ENCODE measurements at regions not wholly inside any gene's neighbourhood (a gene's known extent, or its start where the extent isn't known, plus 50 kb on each side); places are given as distances from the start of the nearest gene placed in this dataset.

DNA sequence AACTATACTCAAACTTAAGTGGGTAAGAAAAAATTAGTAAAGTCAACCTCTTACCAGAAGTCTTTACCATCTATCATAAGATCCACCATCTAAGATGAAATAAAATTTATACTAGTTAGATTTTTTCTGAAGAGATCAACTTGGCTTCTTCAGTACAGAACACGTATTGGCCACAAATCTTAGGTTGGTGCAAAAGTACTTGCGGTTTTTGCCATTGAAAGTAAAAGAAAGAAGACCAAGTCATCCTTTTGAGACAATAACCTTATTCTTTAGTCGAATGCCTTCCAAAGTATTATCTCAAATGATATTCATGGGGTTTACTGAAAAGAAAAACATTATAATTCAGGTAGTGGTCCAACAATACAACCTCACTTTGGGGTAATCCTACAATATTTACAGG lies 292.6 kb upstream of the PTCHD4 start:
- H3K79me2 ChIP-seq (ENCODE audit: insufficient read depth, low read length) = no peaks in the 10 kb centered on the region
- no peaks in the 10 kb centered on the region for H3K36me3 ChIP-seq (ENCODE audit: insufficient read depth, low read length)
- no peaks in the 10 kb centered on the region for H3K27me3 ChIP-seq (ENCODE audit: insufficient read depth, low read length)
- no peak overlapping the region for H3K4me2 ChIP-seq (ENCODE audit: insufficient read depth, low read length)
- no peak for DNase-seq (ENCODE audit: insufficient read length, low spot score, missing footprints)
- no peak overlapping the region for H3K27ac ChIP-seq (ENCODE audit: low read depth, low read length)
- H3K4me3 ChIP-seq (ENCODE audit: insufficient read depth, low read length) = no peak overlapping the region
- H3K9me3 ChIP-seq (ENCODE audit: low read depth, low read length) = no peaks in the 10 kb centered on the region
- no peaks in the 10 kb centered on the region for H3K4me1 ChIP-seq (ENCODE audit: insufficient read depth, low read length)
- H4K20me1 ChIP-seq (ENCODE audit: insufficient read depth, low read length) = no peaks in the 10 kb centered on the region
- H2AFZ ChIP-seq (ENCODE audit: low read length) = no peak overlapping the region
- TF ChIP-seq, protein P1, sequence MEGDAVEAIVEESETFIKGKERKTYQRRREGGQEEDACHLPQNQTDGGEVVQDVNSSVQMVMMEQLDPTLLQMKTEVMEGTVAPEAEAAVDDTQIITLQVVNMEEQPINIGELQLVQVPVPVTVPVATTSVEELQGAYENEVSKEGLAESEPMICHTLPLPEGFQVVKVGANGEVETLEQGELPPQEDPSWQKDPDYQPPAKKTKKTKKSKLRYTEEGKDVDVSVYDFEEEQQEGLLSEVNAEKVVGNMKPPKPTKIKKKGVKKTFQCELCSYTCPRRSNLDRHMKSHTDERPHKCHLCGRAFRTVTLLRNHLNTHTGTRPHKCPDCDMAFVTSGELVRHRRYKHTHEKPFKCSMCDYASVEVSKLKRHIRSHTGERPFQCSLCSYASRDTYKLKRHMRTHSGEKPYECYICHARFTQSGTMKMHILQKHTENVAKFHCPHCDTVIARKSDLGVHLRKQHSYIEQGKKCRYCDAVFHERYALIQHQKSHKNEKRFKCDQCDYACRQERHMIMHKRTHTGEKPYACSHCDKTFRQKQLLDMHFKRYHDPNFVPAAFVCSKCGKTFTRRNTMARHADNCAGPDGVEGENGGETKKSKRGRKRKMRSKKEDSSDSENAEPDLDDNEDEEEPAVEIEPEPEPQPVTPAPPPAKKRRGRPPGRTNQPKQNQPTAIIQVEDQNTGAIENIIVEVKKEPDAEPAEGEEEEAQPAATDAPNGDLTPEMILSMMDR (IDR thresholded peaks at IDR 0.05; ENCODE audit: extremely low read depth, low read depth, low read length) = no peak

DNA sequence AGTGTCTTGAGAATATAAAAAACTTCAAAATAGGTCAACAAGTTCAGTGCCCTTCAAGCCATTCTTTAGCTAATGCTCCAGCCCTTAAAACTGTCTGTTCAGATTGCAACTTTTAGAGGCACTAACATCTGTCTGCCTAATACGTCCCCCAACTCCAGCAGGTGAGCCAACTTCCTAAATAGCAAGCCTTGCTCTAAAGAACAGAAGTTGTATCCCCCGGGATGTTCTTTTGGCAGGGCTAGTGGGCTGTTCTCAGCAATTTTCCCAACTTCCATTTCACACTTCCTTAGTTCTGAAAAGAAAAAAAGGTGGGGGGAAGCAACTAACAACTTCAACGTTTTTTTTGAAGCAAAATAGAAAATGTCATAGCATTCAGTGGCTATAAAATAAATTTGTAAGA lies 290.0 kb upstream of the PTCHD4 start:
- Histone ChIP-seq H3K9me3 (ENCODE audit: low read depth, low read length) (no peaks in the 10 kb centered on the region), H3K4me1 (ENCODE audit: insufficient read depth, low read length) (no peaks in the 10 kb centered on the region), H3K27ac (ENCODE audit: low read depth, low read length) (no peak overlapping the region), H4K20me1 (ENCODE audit: insufficient read depth, low read length) (no peaks in the 10 kb centered on the region), H3K4me3 (ENCODE audit: insufficient read depth, low read length) (no peak overlapping the region), H3K27me3 (ENCODE audit: insufficient read depth, low read length) (no peaks in the 10 kb centered on the region), H3K36me3 (ENCODE audit: insufficient read depth, low read length) (no peaks in the 10 kb centered on the region), H2AFZ (ENCODE audit: low read length) (no peak overlapping the region), H3K79me2 (ENCODE audit: insufficient read depth, low read length) (no peaks in the 10 kb centered on the region), H3K4me2 (ENCODE audit: insufficient read depth, low read length) (no peak overlapping the region)
- no peak for DNase-seq (ENCODE audit: insufficient read length, low spot score, missing footprints)
- TF ChIP-seq, protein P1 (IDR thresholded peaks at IDR 0.05; ENCODE audit: extremely low read depth, low read depth, low read length) = no peak

- Histone ChIP-seq H3K9me3 (ENCODE audit: low read depth, low read length) (no peaks in the 10 kb centered on the region), H3K4me2 (ENCODE audit: insufficient read depth, low read length) (no peak overlapping the region), H3K27ac (ENCODE audit: low read depth, low read length) (no peak overlapping the region), H3K4me3 (ENCODE audit: insufficient read depth, low read length) (no peak overlapping the region), H3K27me3 (ENCODE audit: insufficient read depth, low read length) (no peaks in the 10 kb centered on the region), H2AFZ (ENCODE audit: low read length) (no peak overlapping the region), H4K20me1 (ENCODE audit: insufficient read depth, low read length) (no peaks in the 10 kb centered on the region), H3K4me1 (ENCODE audit: insufficient read depth, low read length) (no peaks in the 10 kb centered on the region), H3K79me2 (ENCODE audit: insufficient read depth, low read length) (no peaks in the 10 kb centered on the region), H3K36me3 (ENCODE audit: insufficient read depth, low read length) (no peaks in the 10 kb centered on the region)
- no peak for DNase-seq (ENCODE audit: insufficient read length, low spot score, missing footprints)
- TF ChIP-seq, protein P1 (IDR thresholded peaks at IDR 0.05; ENCODE audit: extremely low read depth, low read depth, low read length) = no peak
Observed at GRCh38 chr6:48397887-48398286, 286.9 kb upstream of the PTCHD4 start.

DNA sequence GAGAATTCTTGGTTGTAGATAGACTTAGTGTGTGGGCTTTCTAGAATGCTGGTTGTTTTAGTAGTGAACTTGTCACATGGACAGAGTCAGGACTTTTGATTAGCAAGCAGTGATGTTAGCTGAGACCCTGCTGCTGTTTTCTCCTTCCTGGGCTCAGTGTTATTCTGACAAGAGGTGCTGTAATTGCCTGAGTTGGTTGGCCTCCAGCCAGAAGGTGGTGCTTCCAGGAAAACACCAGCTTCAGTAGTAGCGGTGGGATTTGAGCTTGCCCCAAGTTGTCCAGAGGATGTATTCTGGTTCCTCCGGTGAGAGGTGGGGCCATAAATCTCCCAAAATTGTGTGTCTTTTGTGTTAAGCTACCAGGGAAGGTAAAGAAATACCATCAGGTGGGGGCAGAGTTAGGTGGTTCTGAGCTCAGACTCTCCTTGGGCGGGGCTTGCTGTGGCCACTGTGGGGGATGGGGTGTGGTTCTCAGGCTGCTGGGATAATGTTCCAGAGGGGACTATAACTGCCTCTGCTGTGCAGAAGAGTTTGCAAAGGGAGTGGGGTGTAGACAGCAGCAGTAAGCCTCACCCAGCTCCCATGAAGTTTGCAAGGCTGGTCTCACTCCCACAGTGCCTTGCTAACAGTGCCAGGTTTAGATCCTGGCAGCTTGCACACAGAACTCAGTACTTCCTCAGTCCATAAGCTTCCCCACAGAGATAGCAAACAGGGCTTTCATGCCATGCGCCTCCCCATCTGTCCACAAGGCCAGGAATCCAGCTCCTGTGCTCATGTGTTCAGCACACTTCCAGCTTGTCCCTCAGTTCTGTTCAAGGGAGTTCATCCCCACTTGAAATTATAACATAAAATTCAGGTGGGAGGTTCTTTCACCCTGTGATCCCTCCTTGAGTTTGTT lies 278.4 kb upstream of the PTCHD4 start:
- H3K36me3 ChIP-seq (ENCODE audit: insufficient read depth, low read length) = no peaks in the 10 kb centered on the region
- no peak overlapping the region for H2AFZ ChIP-seq (ENCODE audit: low read length)
- no peak overlapping the region for H3K4me3 ChIP-seq (ENCODE audit: insufficient read depth, low read length)
- no peaks in the 10 kb centered on the region for H4K20me1 ChIP-seq (ENCODE audit: insufficient read depth, low read length)
- H3K4me2 ChIP-seq (ENCODE audit: insufficient read depth, low read length) = no peak overlapping the region
- TF ChIP-seq, protein P1 (IDR thresholded peaks at IDR 0.05; ENCODE audit: extremely low read depth, low read depth, low read length) = no peak
- DNase-seq (ENCODE audit: insufficient read length, low spot score, missing footprints) = no peak
- no peaks in the 10 kb centered on the region for H3K27me3 ChIP-seq (ENCODE audit: insufficient read depth, low read length)
- no peaks in the 10 kb centered on the region for H3K4me1 ChIP-seq (ENCODE audit: insufficient read depth, low read length)
- no peaks in the 10 kb centered on the region for H3K9me3 ChIP-seq (ENCODE audit: low read depth, low read length)
- no peaks in the 10 kb centered on the region for H3K79me2 ChIP-seq (ENCODE audit: insufficient read depth, low read length)
- no peak overlapping the region for H3K27ac ChIP-seq (ENCODE audit: low read depth, low read length)

Data from osteoblast (primary cell).